ENCODE measurements at regions not wholly inside any gene's neighbourhood (a gene's known extent, or its start where the extent isn't known, plus 50 kb on each side); places are given as distances from the start of the nearest gene placed in this dataset.

DNA sequence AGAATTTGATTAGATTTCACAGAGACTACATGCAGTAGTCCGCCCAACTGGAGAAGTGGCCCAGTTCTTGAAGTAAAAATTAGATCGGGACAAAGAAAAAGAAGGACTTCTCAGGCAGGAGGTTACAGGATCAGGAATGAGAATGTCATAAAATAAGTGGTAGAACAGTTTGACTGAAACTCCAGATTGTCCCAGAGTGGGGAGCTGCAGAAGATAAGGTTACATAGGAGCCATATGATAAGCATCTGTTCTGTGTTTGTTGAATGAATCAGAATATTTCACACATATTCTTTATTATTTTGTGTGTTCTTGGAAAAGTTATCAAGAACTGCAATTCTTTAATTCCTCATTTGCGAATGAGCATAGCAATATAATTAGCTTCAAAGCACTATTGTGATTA, 210.6 kb downstream of the AASDHPPT start (continued):
- TF ChIP-seq NR2C2 (CRISPR knock-in tag; IDR thresholded peaks at IDR 0.05): no peak
- no peak for TF ChIP-seq NR2C2 (tag; IDR thresholded peaks at IDR 0.05)
- TF ChIP-seq EP300 (IDR thresholded peaks at IDR 0.05; ENCODE audit: low read length): no peak
- TF ChIP-seq, protein P1, sequence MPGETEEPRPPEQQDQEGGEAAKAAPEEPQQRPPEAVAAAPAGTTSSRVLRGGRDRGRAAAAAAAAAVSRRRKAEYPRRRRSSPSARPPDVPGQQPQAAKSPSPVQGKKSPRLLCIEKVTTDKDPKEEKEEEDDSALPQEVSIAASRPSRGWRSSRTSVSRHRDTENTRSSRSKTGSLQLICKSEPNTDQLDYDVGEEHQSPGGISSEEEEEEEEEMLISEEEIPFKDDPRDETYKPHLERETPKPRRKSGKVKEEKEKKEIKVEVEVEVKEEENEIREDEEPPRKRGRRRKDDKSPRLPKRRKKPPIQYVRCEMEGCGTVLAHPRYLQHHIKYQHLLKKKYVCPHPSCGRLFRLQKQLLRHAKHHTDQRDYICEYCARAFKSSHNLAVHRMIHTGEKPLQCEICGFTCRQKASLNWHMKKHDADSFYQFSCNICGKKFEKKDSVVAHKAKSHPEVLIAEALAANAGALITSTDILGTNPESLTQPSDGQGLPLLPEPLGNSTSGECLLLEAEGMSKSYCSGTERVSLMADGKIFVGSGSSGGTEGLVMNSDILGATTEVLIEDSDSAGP (CRISPR knock-in tag; IDR thresholded peaks at IDR 0.05): no peak

GRCh38 chr11:106288822-106289387, 211.4 kb downstream of the AASDHPPT start:
- Histone ChIP-seq H2AFZ (ENCODE audit: low read depth, low read length) (no peak overlapping the region), H3K4me3 (no peak overlapping the region), H3K4me2 (ENCODE audit: insufficient read depth, low read length) (no peak overlapping the region), H3K27ac (ENCODE audit: extremely low read depth, low read depth, low read length) (no peak overlapping the region), H3K9me1 (ENCODE audit: control insufficient read depth, insufficient read depth, low read length) (no peaks in the 10 kb centered on the region), H3K36me3 (ENCODE audit: control insufficient read depth, insufficient read depth, low read length) (no peaks in the 10 kb centered on the region), H3K4me1 (replicated peaks in 1 of 2; ENCODE audit: control insufficient read depth in 2 of 2, insufficient read depth in 2 of 2, low read length in 2 of 2) (no peaks in the 10 kb centered on the region), H3K27me3 (ENCODE audit: control insufficient read depth in 2 of 2, insufficient read depth in 2 of 2, low read length in 2 of 2) (no peaks in the 10 kb centered on the region), H3K9me3 (replicated peaks; ENCODE audit: control insufficient read depth, insufficient read depth, low read depth, low read length) (0 out of 2 replicates have a peak, but pooled peaks cover 2% of the 10 kb centered on the region), H4K20me1 (replicated peaks; ENCODE audit: control insufficient read depth, insufficient read depth, low read length) (no peaks in the 10 kb centered on the region), H3K79me2 (ENCODE audit: control insufficient read depth, insufficient read depth, low read length) (no peaks in the 10 kb centered on the region), H3K9ac (ENCODE audit: insufficient read depth in 1 of 2, low read depth in 2 of 2, low read length in 2 of 2) (no peak overlapping the region)
- no peak for FAIRE-seq
- WGBS (ENCODE audit: insufficient coverage, low coverage, missing lambda C conversion rate): 0% methylated on average over 1 of the region's 1 CpG
- TF ChIP-seq POLR3A (IDR thresholded peaks at IDR 0.05; ENCODE audit: borderline replicate concordance, extremely low read depth, insufficient read depth, insufficient read length) (no peak), SIX5 (IDR thresholded peaks at IDR 0.05; ENCODE audit: borderline replicate concordance in 1 of 2, insufficient read depth in 1 of 2, low read depth in 1 of 2, low read length in 2 of 2) (no peak), NFE2L1 (tag; IDR thresholded peaks at IDR 0.05; ENCODE audit: borderline replicate concordance, low read depth) (no peak), HIVEP1 (CRISPR knock-in tag; IDR thresholded peaks at IDR 0.05) (no peak), ELF4 (CRISPR knock-in tag; IDR thresholded peaks at IDR 0.05) (no peak), TAL1 (IDR thresholded peaks at IDR 0.05) (no peak), GATA2 (CRISPR knock-in tag; IDR thresholded peaks at IDR 0.05) (no peak)
- TF ChIP-seq, protein P2, sequence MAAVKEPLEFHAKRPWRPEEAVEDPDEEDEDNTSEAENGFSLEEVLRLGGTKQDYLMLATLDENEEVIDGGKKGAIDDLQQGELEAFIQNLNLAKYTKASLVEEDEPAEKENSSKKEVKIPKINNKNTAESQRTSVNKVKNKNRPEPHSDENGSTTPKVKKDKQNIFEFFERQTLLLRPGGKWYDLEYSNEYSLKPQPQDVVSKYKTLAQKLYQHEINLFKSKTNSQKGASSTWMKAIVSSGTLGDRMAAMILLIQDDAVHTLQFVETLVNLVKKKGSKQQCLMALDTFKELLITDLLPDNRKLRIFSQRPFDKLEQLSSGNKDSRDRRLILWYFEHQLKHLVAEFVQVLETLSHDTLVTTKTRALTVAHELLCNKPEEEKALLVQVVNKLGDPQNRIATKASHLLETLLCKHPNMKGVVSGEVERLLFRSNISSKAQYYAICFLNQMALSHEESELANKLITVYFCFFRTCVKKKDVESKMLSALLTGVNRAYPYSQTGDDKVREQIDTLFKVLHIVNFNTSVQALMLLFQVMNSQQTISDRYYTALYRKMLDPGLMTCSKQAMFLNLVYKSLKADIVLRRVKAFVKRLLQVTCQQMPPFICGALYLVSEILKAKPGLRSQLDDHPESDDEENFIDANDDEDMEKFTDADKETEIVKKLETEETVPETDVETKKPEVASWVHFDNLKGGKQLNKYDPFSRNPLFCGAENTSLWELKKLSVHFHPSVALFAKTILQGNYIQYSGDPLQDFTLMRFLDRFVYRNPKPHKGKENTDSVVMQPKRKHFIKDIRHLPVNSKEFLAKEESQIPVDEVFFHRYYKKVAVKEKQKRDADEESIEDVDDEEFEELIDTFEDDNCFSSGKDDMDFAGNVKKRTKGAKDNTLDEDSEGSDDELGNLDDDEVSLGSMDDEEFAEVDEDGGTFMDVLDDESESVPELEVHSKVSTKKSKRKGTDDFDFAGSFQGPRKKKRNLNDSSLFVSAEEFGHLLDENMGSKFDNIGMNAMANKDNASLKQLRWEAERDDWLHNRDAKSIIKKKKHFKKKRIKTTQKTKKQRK (IDR thresholded peaks at IDR 0.05; ENCODE audit: borderline replicate concordance, low read depth, low read length): no peak
- intact Hi-C loops (cut with micrococcal nuclease) (no loop called here), in situ Hi-C loops (cut with MboI) (no loop called here)
- no peak for ATAC-seq
- ChIA-PET POLR2A (no interaction called here), CTCF (ENCODE audit: low intra/inter-chr PET ratio) (no interaction called here)
- DNase-seq (ENCODE audit: extremely low read depth in 1 of 4, low spot score in 3 of 4): no peak
- no TSS peak for BruUV-seq (replicated peaks)

Measured in K562 (cell line).